ENCODE measurements at regions not wholly inside any gene's neighbourhood (a gene's known extent, or its start where the extent isn't known, plus 50 kb on each side); places are given as distances from the start of the nearest gene placed in this dataset.

GRCh38 chr20:19099596-19100545, 112.6 kb upstream of the SLC24A3 start:
- CTCF ChIA-PET, result no interaction called here
- Histone ChIP-seq H3K36me3 (ENCODE audit: control insufficient read depth in 1 of 2, insufficient read depth in 2 of 2, low read length in 2 of 2) (no peaks in the 10 kb centered on the region), H4K20me1 (ENCODE audit: insufficient read depth) (no peaks in the 10 kb centered on the region), H3K4me1 (ENCODE audit: control insufficient read depth in 1 of 2, insufficient read depth in 2 of 2, low read length in 2 of 2) (peaks cover 0 to 8% of the 10 kb centered on the region in 2 experiments; a peak in 2 of 4 replicates), H3K4me3 (replicated peaks in 1 of 2; ENCODE audit: low read depth in 1 of 2, low read length in 2 of 2) (no peak overlapping the region), H3K9me2 (ENCODE audit: insufficient read depth) (no peaks in the 10 kb centered on the region), H3K27me3 (ENCODE audit: insufficient read depth, low read length) (no peaks in the 10 kb centered on the region), H3K9me3 (ENCODE audit: control insufficient read depth in 1 of 2, insufficient read depth in 1 of 2, low read depth in 1 of 2, low read length in 2 of 2) (no peaks in the 10 kb centered on the region; a peak in 1 of 4 replicates), H3K27ac (ENCODE audit: low read depth, low read length) (no peak overlapping the region), H2AFZ (ENCODE audit: low read depth, low read length, poor library complexity, severe bottlenecking) (no peak overlapping the region), H3K79me2 (ENCODE audit: insufficient read depth, low read length) (no peaks in the 10 kb centered on the region), H3K4me2 (ENCODE audit: low read length) (no peak overlapping the region), H3K9ac (ENCODE audit: low read length) (no peak overlapping the region)
- RAD21 ChIA-PET (ENCODE audit: low non-redundant PET in 1 of 2, low total read pairs in 2 of 2, uncharacterized antibody in 2 of 2, unreplicated experiment in 2 of 2), result no interaction called here
- no peak for TF ChIP-seq EZH2phosphoT487 (IDR thresholded peaks at IDR 0.05; ENCODE audit: borderline replicate concordance)
- TF ChIP-seq ZNF274 (IDR thresholded peaks at IDR 0.05; ENCODE audit: low read depth, low read length), result no peak
- TF ChIP-seq ELF1 (IDR thresholded peaks at IDR 0.05; ENCODE audit: borderline replicate concordance, low read depth), result no peak
- TF ChIP-seq CEBPB (IDR thresholded peaks at IDR 0.05; ENCODE audit: low read depth), result no peak
- TF ChIP-seq, protein P1, sequence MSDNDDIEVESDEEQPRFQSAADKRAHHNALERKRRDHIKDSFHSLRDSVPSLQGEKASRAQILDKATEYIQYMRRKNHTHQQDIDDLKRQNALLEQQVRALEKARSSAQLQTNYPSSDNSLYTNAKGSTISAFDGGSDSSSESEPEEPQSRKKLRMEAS (IDR thresholded peaks at IDR 0.05), result no peak
- no peak for TF ChIP-seq POLR2A (IDR thresholded peaks at IDR 0.05; ENCODE audit: borderline replicate concordance, extremely low read depth, insufficient read depth, insufficient read length)
- no peak for TF ChIP-seq POLR2AphosphoS5 (IDR thresholded peaks at IDR 0.05; ENCODE audit: low read depth, low read length)
- no peak for TF ChIP-seq EGR1 (IDR thresholded peaks at IDR 0.05; ENCODE audit: low read depth)
- TF ChIP-seq EZH2 (IDR thresholded peaks at IDR 0.05), result no peak
- TF ChIP-seq, protein P2, sequence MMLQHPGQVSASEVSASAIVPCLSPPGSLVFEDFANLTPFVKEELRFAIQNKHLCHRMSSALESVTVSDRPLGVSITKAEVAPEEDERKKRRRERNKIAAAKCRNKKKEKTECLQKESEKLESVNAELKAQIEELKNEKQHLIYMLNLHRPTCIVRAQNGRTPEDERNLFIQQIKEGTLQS (IDR thresholded peaks at IDR 0.05), result no peak
- no peak for TF ChIP-seq CBX3 (IDR thresholded peaks at IDR 0.05; ENCODE audit: low read depth)
- DNase-seq (ENCODE audit: low read depth, low spot score) (no peak), ATAC-seq (no peak)
- POLR2A ChIA-PET, result no interaction called here
- intact Hi-C loops (cut with micrococcal nuclease), result no loop called here
- no TSS peak for BruUV-seq (replicated peaks)
